ENCODE measurements at regions not wholly inside any gene's neighbourhood (a gene's known extent, or its start where the extent isn't known, plus 50 kb on each side); places are given as distances from the start of the nearest gene placed in this dataset.

DNA sequence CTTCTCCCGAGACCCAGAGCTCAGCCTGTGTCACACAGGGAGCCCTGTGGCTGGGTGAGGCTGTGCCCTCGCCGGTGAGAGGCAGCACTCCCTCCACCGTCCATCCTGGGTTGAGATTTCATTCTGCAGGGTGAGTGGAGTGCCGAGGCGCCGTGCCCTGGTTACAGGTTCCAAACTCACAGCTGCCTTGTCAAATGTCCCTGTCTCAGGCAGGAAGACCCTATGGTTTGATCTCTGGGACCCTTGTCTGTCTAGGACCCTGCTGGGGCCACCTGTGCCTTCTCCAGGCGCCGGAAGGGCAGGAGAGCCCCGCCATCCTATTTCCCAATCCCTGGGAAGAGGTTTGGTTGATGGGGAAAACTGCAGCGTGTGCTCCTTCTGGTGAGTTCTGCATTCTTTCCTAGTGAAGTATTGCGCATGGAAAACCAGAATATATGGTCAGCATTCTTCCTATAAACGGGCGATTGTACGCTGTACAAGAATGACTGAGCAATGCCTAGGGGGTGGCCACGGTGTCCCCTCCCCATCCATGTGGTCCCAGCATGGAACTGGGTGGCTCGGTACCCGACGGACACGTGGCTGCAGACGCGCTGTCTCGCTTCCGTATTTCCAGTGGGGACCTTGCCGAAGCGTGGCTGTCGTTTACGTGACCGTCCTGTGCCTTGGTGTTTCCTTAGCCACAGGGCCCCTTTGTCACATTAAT is 95.9 kb upstream of the COL5A1 start:
- TF ChIP-seq CTCF (IDR thresholded peaks at IDR 0.05): no peak
- TF ChIP-seq POLR2A (IDR thresholded peaks at IDR 0.05): no peak

Data from thyroid gland (tissue), 4 donors.